Right lobe of liver (tissue), 6 donors: ENCODE measurements at regions not wholly inside any gene's neighbourhood (a gene's known extent, or its start where the extent isn't known, plus 50 kb on each side); places are given as distances from the start of the nearest gene placed in this dataset.

ENCODE experiments used
- ATAC-seq, 4 donors: fragments of 200-7000 bp; cut with Tn5 transposase; one replicate each; pipeline ENCODE4 v1.9.1; 2020; ENCODE audit warnings: mild to moderate bottlenecking in 4 of 4, moderate library complexity in 4 of 4
- DNase-seq, 3 donors: peaks; one replicate each; pipeline ENCODE4 v3.0.0-alpha.2; 2020
- H3K27ac ChIP-seq, 3 donors: fragments of 200-600 bp; one replicate each; pipeline ENCODE4 v1.8.0; 2022
- H3K27me3 ChIP-seq, 2 donors: fragments of 200-600 bp; one replicate each; pipeline ENCODE4 v1.8.0; 2022
- H3K36me3 ChIP-seq, 4 donors: fragments of 200-600 bp; sonication (generic) in 1 of 4; one replicate each; pipeline versions ENCODE4 v1.5.1 to v1.8.0; 2017 to 2022; ENCODE audit warnings: control low read depth in 1 of 4
- H3K4me1 ChIP-seq, 4 donors: fragments of 200-600 bp; sonication (generic) in 1 of 4; one replicate each; pipeline versions ENCODE4 v1.5.1 to v1.8.0; 2017 to 2022; ENCODE audit warnings: control low read depth in 1 of 4
- H3K4me3 ChIP-seq, 3 donors: fragments of 200-600 bp; one replicate each; pipeline ENCODE4 v1.8.0; 2022
- H3K9me3 ChIP-seq, 4 donors: fragments of 200-600 bp; sonication (generic) in 1 of 4; one replicate each; pipeline versions ENCODE4 v1.5.1 to v1.8.0; 2017 to 2022; ENCODE audit warnings: control low read depth in 1 of 4
- CTCF ChIP-seq, 4 donors: fragments of 200-600 bp in 3 of 4; fragments of 450-650 bp in 1 of 4; IDR thresholded peaks; one replicate each; pipeline versions ENCODE4 v1.5.1 to v1.8.0; 2016 to 2022; ENCODE audit warnings: antibody characterized with exemption in 4 of 4, mild to moderate bottlenecking in 2 of 4
- POLR2A ChIP-seq: fragments of 450-650 bp; IDR thresholded peaks from one replicate; pipeline ENCODE4 v1.6.1; 2017; ENCODE audit warnings: antibody characterized with exemption, mild to moderate bottlenecking
- WGBS: methylation state at CpG from one replicate; pipeline ENCODE4 v1.1.6; 2018; ENCODE audit warnings: low coverage, low lambda C conversion rate; ENCODE audit not compliant: insufficient coverage; ENCODE audit errors: missing lambda C conversion rate; 5-methylcytosine and 5-hydroxymethylcytosine counted together
- intact Hi-C, 2 donors: fragments of 100-400 bp; cut with DNase I; formaldehyde crosslinking; loops; one replicate each; pipeline versions ENCODE4 v1.11.2 to v1.14.1; 2022
- donor health status: DM: no; HTN: yes; CAD: no.
- donor health status: DM: no; HTN: no; CAD: no.
- donor health status: DM: no; HTN: no; CAD: no.
- donor health status: DM: no; HTN: yes; CAD: no.
- donor health status: DM: no; HTN: yes; CAD: no.

DNA sequence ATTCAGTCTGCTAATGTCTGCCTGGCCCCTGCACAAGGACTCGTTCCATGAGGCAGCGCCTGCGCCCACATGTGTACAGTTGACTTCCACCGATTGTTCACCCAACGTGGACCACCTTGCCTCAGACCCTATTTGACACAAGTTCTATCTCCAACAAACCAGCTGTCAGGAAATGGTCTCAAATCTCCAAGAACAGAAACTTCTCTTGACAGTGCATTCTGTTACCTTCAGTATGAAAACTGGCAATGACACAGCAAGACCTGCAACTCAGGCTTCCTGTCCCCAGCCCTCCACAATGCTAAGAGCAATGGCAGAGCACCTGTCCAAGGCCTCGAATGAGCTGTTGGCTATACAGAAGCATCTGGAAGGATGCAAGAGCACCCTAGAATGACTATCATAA is 102.3 kb upstream of the CLDN14 start:
- Histone ChIP-seq H3K36me3 (no peaks in the 10 kb centered on the region), H3K4me1 (no peaks in the 10 kb centered on the region), H3K9me3 (no peaks in the 10 kb centered on the region), H3K27ac (no peak overlapping the region), H3K4me3 (no peak overlapping the region), H3K27me3 (no peaks in the 10 kb centered on the region)
- intact Hi-C loops = no loop called here
- ATAC-seq = no peak
- WGBS = 80% methylated on average over 5 of the region's 6 CpGs
- TF ChIP-seq POLR2A = no peak
- TF ChIP-seq CTCF (IDR thresholded peaks at IDR 0.05) = no peak
- no peak for DNase-seq

DNA sequence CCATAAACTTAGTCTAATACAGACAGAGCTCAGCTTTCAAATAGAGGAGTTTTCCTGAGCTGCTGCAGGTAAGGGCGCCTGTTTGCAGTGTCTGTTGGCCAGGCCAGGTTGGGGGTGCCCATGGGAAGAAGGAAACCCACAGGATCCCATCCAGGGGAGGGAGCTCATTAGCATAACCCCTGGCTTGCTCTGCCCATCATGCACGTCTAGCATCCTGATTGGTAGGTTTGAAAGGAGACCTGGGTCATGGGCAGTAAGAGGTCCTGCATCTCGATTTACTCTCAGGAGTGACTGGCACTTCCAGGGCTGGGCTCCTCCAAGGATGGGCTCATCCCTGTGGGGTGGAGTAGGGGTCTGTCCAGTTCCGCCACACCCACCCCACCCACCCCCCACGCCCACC is 103.7 kb upstream of the CLDN14 start:
- H3K4me3 ChIP-seq = no peak overlapping the region
- no peaks in the 10 kb centered on the region for H3K4me1 ChIP-seq
- no peak overlapping the region for H3K27ac ChIP-seq
- WGBS = 80% methylated on average over 3 of the region's 5 CpGs
- intact Hi-C loops = no loop called here
- H3K27me3 ChIP-seq = no peaks in the 10 kb centered on the region
- H3K9me3 ChIP-seq = no peaks in the 10 kb centered on the region
- TF ChIP-seq CTCF (IDR thresholded peaks at IDR 0.05) (no peak), POLR2A (no peak)
- ATAC-seq (no peak), DNase-seq (no peak)
- no peaks in the 10 kb centered on the region for H3K36me3 ChIP-seq

- no peak for DNase-seq
- 88% methylated on average over 6 of the region's 6 CpGs for WGBS
- no peaks in the 10 kb centered on the region for H3K4me1 ChIP-seq
- TF ChIP-seq POLR2A = no peak
- TF ChIP-seq CTCF (IDR thresholded peaks at IDR 0.05) = no peak
- no peak overlapping the region for H3K27ac ChIP-seq
- H3K36me3 ChIP-seq = no peaks in the 10 kb centered on the region
- intact Hi-C loops = loop anchor here (5.0 kb wide), 2 partner anchors 78 to 163 kb away; no protein-coding TSS in a partner anchor
- ATAC-seq = no peak
- H3K27me3 ChIP-seq = no peaks in the 10 kb centered on the region
- H3K4me3 ChIP-seq = no peak overlapping the region
- no peaks in the 10 kb centered on the region for H3K9me3 ChIP-seq
Measured at GRCh38 chr21:36584980-36585940, 105.3 kb upstream of the CLDN14 start.

- 84% methylated on average over 5 of the region's 8 CpGs for WGBS
- Histone ChIP-seq H3K4me3 (no peak overlapping the region), H3K27me3 (no peaks in the 10 kb centered on the region), H3K36me3 (no peaks in the 10 kb centered on the region), H3K4me1 (no peaks in the 10 kb centered on the region), H3K9me3 (no peaks in the 10 kb centered on the region), H3K27ac (no peak overlapping the region)
- intact Hi-C loops = loop anchor here (5.0 kb wide), 2 partner anchors 80 to 165 kb away; no protein-coding TSS in a partner anchor
- TF ChIP-seq POLR2A (no peak), CTCF (IDR thresholded peaks at IDR 0.05) (no peak)
- ATAC-seq (peak in 1 of 4 donors; percentile 25), DNase-seq (no peak)
Measured at GRCh38 chr21:36587388-36587787, 107.5 kb upstream of the CLDN14 start.
